CD4-positive, alpha-beta T cell (primary cell): ENCODE measurements at regions not wholly inside any gene's neighbourhood (a gene's known extent, or its start where the extent isn't known, plus 50 kb on each side); places are given as distances from the start of the nearest gene placed in this dataset.

ENCODE experiments used
- ATAC-seq: fragments of 200-7000 bp; cut with Tn5 transposase; one replicate; pipeline ENCODE4 v1.10.0; 2022; ENCODE audit warnings: mild to moderate bottlenecking; ENCODE audit not compliant: poor library complexity
- CTCF ChIA-PET: fragments of 350-600 bp; sonication (Branson Sonifier 250); formaldehyde crosslinking; loops from one replicate; lab custom pipeline; 2021; ENCODE audit warnings: antibody characterized with exemption, inconsistent platforms; lab: Charles Lee
- POLR2A ChIA-PET: fragments of 350-600 bp; sonication (Branson Sonifier 250); formaldehyde crosslinking; loops from one replicate; lab custom pipeline; 2021; ENCODE audit warnings: antibody characterized with exemption, inconsistent platforms; lab: Charles Lee
- DNase-seq, 14 experiments: peaks; one replicate each; pipeline ENCODE4 v3.0.0-alpha.2; 2013 to 2020; ENCODE audit warnings: mixed read lengths in 2 of 14
- H3K27ac ChIP-seq, 2 donors: one replicate each; pipeline versions ENCODE4 v1.5.1 to v1.7.0; 2013; ENCODE audit warnings: low read length in 2 of 2, low read depth in 1 of 2, mild to moderate bottlenecking in 1 of 2
- H3K27me3 ChIP-seq, 2 experiments: 1 replicate in 1 of 2; 2 replicates in 1 of 2; pipeline versions ENCODE4 v1.6.1 to v1.7.0; 2013; ENCODE audit warnings: low read length in 2 of 2, control low read depth in 1 of 2, mild to moderate bottlenecking in 1 of 2, moderate library complexity in 1 of 2; ENCODE audit not compliant: insufficient read depth in 2 of 2, control insufficient read depth in 1 of 2
- H3K36me3 ChIP-seq: one replicate; pipeline ENCODE4 v1.6.1; 2013; ENCODE audit warnings: low read length, control low read depth; ENCODE audit not compliant: insufficient read depth
- H3K4me1 ChIP-seq: one replicate; pipeline ENCODE4 v1.6.1; 2013; ENCODE audit warnings: low read length, control low read depth; ENCODE audit not compliant: insufficient read depth
- H3K4me3 ChIP-seq: one replicate; pipeline ENCODE4 v1.5.1; 2013; ENCODE audit warnings: mild to moderate bottlenecking, low read length, moderate library complexity
- H3K9me3 ChIP-seq, 2 experiments: 1 replicate in 1 of 2; 2 replicates in 1 of 2; pipeline versions ENCODE4 v1.6.1 to v1.7.0; 2013; ENCODE audit warnings: low read length in 2 of 2, mild to moderate bottlenecking in 2 of 2, control low read depth in 1 of 2, moderate library complexity in 1 of 2; ENCODE audit not compliant: control insufficient read depth in 1 of 2, insufficient read depth in 1 of 2
- H3K27ac Mint-ChIP-seq: one replicate; pipeline ENCODE4 v1.8.0; 2020; ENCODE audit warnings: mixed read lengths
- H3K27me3 Mint-ChIP-seq: one replicate; pipeline ENCODE4 v1.8.0; 2021; ENCODE audit warnings: mixed read lengths
- H3K36me3 Mint-ChIP-seq: one replicate; pipeline ENCODE4 v1.8.0; 2021; ENCODE audit warnings: low read depth, mixed read lengths
- H3K4me1 Mint-ChIP-seq: one replicate; pipeline ENCODE4 v1.8.0; 2021; ENCODE audit warnings: low read depth, mixed read lengths
- H3K4me3 Mint-ChIP-seq: one replicate; pipeline ENCODE4 v1.8.0; 2020; ENCODE audit warnings: mild to moderate bottlenecking, mixed read lengths
- H3K9me3 Mint-ChIP-seq: one replicate; pipeline ENCODE4 v1.8.0; 2020; ENCODE audit warnings: mixed read lengths
- intact Hi-C, 2 experiments: fragments of 100-400 bp; cut with DNase I in 1 of 2; cut with micrococcal nuclease in 1 of 2; formaldehyde crosslinking; loops; one replicate each; pipeline versions ENCODE4 v1.15.1 to v1.9.0; 2023 to 2025; cut with DNase I, micrococcal nuclease
- TF ChIP-seq, protein P1 (sequence below): fragments of 200-600 bp; IDR thresholded peaks from one replicate; pipeline ENCODE4 v1.8.0; 2022; ENCODE audit warnings: antibody characterized with exemption, mild to moderate bottlenecking

DNA sequence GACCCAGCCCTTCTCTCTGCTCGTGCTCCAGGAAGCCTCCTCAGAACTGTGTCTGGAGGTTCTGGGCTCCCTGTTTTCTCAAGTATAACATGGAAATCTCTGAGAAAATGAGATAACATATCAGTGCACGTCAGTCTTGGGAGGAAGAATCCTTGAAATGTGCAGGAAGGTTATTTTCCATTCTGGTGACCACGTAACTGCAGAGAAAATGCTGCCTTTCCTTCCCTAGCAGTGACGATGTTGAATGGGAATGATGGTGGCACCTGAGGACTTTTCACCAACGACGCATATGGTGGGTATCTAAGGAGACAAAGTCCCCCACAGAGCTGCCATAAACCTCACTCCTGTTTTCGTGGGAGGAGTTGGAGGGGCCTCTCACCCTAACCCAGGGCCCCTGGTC, 272.1 kb upstream of the SIX2 start:
- no peak for ATAC-seq

DNA sequence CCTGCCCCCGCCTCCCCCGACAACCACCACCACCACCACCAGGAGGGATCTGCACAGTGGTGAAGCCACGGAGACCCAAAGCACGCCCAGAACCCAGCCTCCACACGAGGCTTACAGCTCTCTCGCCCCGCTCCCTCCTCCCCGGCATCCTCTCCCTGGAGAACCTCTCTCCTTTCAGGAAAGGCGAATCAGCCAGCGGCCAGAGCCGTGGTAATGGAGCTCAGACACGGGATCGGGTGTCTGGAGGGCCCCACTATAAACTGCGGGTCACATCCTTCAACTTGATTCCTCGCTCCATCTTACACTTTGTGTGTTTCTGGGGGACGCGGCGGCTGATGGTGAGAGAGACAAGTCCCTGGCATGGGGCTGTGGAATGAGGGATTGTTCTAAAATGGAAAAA, 271.5 kb upstream of the SIX2 start:
- Histone ChIP-seq H3K4me3 (no peak overlapping the region), H3K4me1 (no peaks in the 10 kb centered on the region), H3K36me3 (no peaks in the 10 kb centered on the region), H3K9me3 (no peaks in the 10 kb centered on the region), H3K27me3 (no peaks in the 10 kb centered on the region), H3K27ac (no peak overlapping the region)
- H3K27me3 Mint-ChIP-seq = peaks cover 14% of the 10 kb centered on the region
- H3K4me3 Mint-ChIP-seq = no peak overlapping the region
- DNase-seq (no peak), ATAC-seq (no peak)
- H3K36me3 Mint-ChIP-seq = no peaks in the 10 kb centered on the region
- ChIA-PET POLR2A (no interaction called here), CTCF (no interaction called here)
- no peak overlapping the region for H3K27ac Mint-ChIP-seq
- TF ChIP-seq, protein P1, sequence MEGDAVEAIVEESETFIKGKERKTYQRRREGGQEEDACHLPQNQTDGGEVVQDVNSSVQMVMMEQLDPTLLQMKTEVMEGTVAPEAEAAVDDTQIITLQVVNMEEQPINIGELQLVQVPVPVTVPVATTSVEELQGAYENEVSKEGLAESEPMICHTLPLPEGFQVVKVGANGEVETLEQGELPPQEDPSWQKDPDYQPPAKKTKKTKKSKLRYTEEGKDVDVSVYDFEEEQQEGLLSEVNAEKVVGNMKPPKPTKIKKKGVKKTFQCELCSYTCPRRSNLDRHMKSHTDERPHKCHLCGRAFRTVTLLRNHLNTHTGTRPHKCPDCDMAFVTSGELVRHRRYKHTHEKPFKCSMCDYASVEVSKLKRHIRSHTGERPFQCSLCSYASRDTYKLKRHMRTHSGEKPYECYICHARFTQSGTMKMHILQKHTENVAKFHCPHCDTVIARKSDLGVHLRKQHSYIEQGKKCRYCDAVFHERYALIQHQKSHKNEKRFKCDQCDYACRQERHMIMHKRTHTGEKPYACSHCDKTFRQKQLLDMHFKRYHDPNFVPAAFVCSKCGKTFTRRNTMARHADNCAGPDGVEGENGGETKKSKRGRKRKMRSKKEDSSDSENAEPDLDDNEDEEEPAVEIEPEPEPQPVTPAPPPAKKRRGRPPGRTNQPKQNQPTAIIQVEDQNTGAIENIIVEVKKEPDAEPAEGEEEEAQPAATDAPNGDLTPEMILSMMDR = no peak
- H3K4me1 Mint-ChIP-seq = no peaks in the 10 kb centered on the region
- H3K9me3 Mint-ChIP-seq = no peaks in the 10 kb centered on the region
- intact Hi-C loops = no loop called here

More for the DNA sequence above, 272.1 kb upstream of the SIX2 start:
- Mint-ChIP-seq H3K27me3 (peaks cover 12% of the 10 kb centered on the region), H3K36me3 (no peaks in the 10 kb centered on the region), H3K9me3 (no peaks in the 10 kb centered on the region), H3K4me3 (no peak overlapping the region), H3K4me1 (no peaks in the 10 kb centered on the region), H3K27ac (no peak overlapping the region)
- no peak for DNase-seq
- H3K4me3 ChIP-seq = no peak overlapping the region
- ChIA-PET CTCF (no interaction called here), POLR2A (no interaction called here)
- no peaks in the 10 kb centered on the region for H3K4me1 ChIP-seq
- no peaks in the 10 kb centered on the region for H3K27me3 ChIP-seq
- no peaks in the 10 kb centered on the region for H3K36me3 ChIP-seq
- H3K9me3 ChIP-seq = no peaks in the 10 kb centered on the region
- TF ChIP-seq, protein P1 = no peak
- no peak overlapping the region for H3K27ac ChIP-seq
- intact Hi-C loops = no loop called here

DNA sequence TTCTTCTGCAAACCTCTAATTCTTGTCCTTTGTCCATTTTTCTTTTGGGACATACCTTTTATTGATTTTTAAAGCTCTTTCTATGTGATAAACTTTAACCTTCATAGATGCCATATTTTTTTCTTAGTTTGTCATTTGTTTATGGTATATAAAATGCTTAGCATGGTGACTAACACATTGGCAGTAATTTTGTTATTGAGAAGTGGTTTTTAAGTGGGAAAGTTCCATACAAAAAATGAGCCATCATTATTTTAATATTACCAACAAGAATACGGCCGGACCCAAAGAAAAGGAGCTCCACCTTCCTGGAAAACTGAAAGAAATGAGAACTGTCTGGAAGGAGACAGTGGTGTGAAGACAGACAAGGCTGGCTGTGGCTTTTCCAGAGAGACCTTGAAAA, 270.1 kb upstream of the SIX2 start:
- no peaks in the 10 kb centered on the region for H3K4me1 ChIP-seq
- no peaks in the 10 kb centered on the region for H3K9me3 Mint-ChIP-seq
- H3K27ac Mint-ChIP-seq = no peak overlapping the region
- CTCF ChIA-PET = no interaction called here
- H3K27me3 ChIP-seq = no peaks in the 10 kb centered on the region
- DNase-seq (no peak), ATAC-seq (no peak)
- no peak overlapping the region for H3K4me3 ChIP-seq
- POLR2A ChIA-PET = no interaction called here
- no peaks in the 10 kb centered on the region for H3K36me3 Mint-ChIP-seq
- H3K27me3 Mint-ChIP-seq = peaks cover 18% of the 10 kb centered on the region
- H3K27ac ChIP-seq = no peak overlapping the region
- no peaks in the 10 kb centered on the region for H3K9me3 ChIP-seq
- no peaks in the 10 kb centered on the region for H3K36me3 ChIP-seq
- TF ChIP-seq, protein P1 = no peak
- intact Hi-C loops = no loop called here
- no peak overlapping the region for H3K4me3 Mint-ChIP-seq
- H3K4me1 Mint-ChIP-seq = no peaks in the 10 kb centered on the region
